Coronary artery (tissue), 2 donors: ENCODE measurements at regions not wholly inside any gene's neighbourhood (a gene's known extent, or its start where the extent isn't known, plus 50 kb on each side); places are given as distances from the start of the nearest gene placed in this dataset.

Source experiments
- DNase-seq: peaks from one replicate; pipeline ENCODE4 v3.0.0-alpha.2; 2017; ENCODE audit warnings: low spot score
- H3K27ac ChIP-seq, 2 donors: fragments of 200-600 bp; sonication (generic); one replicate each; pipeline ENCODE4 v1.5.1; 2016 to 2019
- H3K4me3 ChIP-seq: fragments of 200-600 bp; sonication (generic); 2 replicates; pipeline ENCODE4 v1.5.1; 2016; ENCODE audit warnings: mild to moderate bottlenecking, moderate library complexity
- CTCF ChIP-seq: fragments of 200-600 bp; sonication (generic); IDR thresholded peaks from one replicate; pipeline ENCODE4 v1.5.1; 2019; ENCODE audit warnings: antibody characterized with exemption

- no peak overlapping the region for H3K4me3 ChIP-seq
- no peak for TF ChIP-seq CTCF
- no peak for DNase-seq
- H3K27ac ChIP-seq: no peak overlapping the region
Measured at GRCh38 chr3:153038779-153039178, 123.2 kb upstream of the RAP2B start.

GRCh38 chr3:153041181-153041580 lies 120.8 kb upstream of the RAP2B start:
- no peak for DNase-seq
- Histone ChIP-seq H3K27ac (no peak overlapping the region), H3K4me3 (no peak overlapping the region)
- TF ChIP-seq CTCF: no peak

- H3K27ac ChIP-seq: no peak overlapping the region
- no peak for TF ChIP-seq CTCF
- DNase-seq: no peak
- H3K4me3 ChIP-seq: no peak overlapping the region
Measured at GRCh38 chr3:153042088-153042487, 119.9 kb upstream of the RAP2B start.

GRCh38 chr3:153043729-153044328 lies 118.2 kb upstream of the RAP2B start:
- H3K4me3 ChIP-seq: peak overlapping the region; percentile 59
- no peak for DNase-seq
- no peak for TF ChIP-seq CTCF
- H3K27ac ChIP-seq: peak overlapping the region; percentile 28 to 42

- Histone ChIP-seq H3K27ac (no peak overlapping the region), H3K4me3 (no peak overlapping the region)
- DNase-seq: no peak
- no peak for TF ChIP-seq CTCF
Measured at GRCh38 chr3:153045150-153045549, 116.9 kb upstream of the RAP2B start.

- no peak overlapping the region for H3K27ac ChIP-seq
- no peak for TF ChIP-seq CTCF
Measured at GRCh38 chr3:153050978-153051377, 111.0 kb upstream of the RAP2B start.

GRCh38 chr3:153051427-153052095 lies 110.5 kb upstream of the RAP2B start:
- DNase-seq: no peak
- Histone ChIP-seq H3K4me3 (no peak overlapping the region), H3K27ac (peak overlapping the region; percentile 64 to 79)
- no peak for TF ChIP-seq CTCF

More at GRCh38 chr3:153050978-153051377, 111.0 kb upstream of the RAP2B start:
- no peak for DNase-seq
- no peak overlapping the region for H3K4me3 ChIP-seq
